ENCODE measurements at regions not wholly inside any gene's neighbourhood (a gene's known extent, or its start where the extent isn't known, plus 50 kb on each side); places are given as distances from the start of the nearest gene placed in this dataset.
"Not testable (repeated sequence)": the region's sequence is repeated elsewhere in the genome, so short reads cannot be mapped to it uniquely, and the experiment has no call there.

DNA sequence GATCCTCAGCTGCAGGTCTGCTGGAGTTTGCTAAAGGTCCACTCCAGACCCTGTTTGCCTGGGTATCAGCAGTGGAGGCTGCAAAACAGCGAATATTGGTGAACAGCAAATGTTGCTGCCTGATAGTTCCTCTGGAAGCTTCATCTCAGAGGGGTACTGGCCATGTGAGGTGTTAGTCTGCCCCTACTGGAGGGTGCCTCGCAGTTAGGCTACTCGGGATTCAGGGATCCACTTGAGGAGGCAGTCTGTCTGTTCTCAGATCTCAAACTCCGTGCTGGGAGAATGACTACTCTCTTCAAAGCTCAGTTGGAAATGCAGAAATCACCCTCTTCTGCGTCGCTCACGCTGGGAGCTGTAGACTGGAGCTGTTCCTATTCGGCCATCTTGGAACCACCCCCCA lies 362.7 kb downstream of the ACTR3B start:
- H2AFZ ChIP-seq (ENCODE audit: low read depth, low read length); H3K27me3 ChIP-seq (ENCODE audit: insufficient read depth, low read length); H3K4me1 ChIP-seq (ENCODE audit: insufficient read depth, low read length); H3K36me3 ChIP-seq (ENCODE audit: insufficient read depth, low read length); H3K9me3 ChIP-seq (ENCODE audit: low read length); H3K4me3 ChIP-seq (ENCODE audit: low read length): not testable (repeated sequence)

DNA sequence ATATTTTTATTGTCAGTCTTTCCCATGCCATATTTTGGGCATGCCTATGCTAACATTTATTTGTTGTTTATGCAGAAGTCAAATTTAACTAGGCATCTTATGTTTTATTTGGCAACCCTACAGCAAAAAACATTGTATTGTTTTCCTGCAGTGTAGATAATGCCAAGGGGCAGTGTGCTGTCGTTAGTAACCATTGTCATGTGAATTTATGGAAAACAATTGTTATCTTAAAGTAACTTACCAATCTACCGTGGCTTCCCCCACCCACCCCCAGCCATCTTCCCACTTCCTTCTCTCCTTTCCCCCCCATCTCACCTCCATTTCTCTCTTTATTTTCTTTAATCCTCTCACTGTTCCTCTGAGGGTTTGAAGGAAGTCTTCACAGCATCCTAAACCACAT lies 370.5 kb downstream of the ACTR3B start:
- Histone ChIP-seq H3K4me1 (ENCODE audit: insufficient read depth, low read length) (no peaks in the 10 kb centered on the region), H2AFZ (ENCODE audit: low read depth, low read length) (no peak overlapping the region), H3K27me3 (ENCODE audit: insufficient read depth, low read length) (no peaks in the 10 kb centered on the region), H3K36me3 (ENCODE audit: insufficient read depth, low read length) (no peaks in the 10 kb centered on the region), H3K4me3 (ENCODE audit: low read length) (no peak overlapping the region), H3K9me3 (ENCODE audit: low read length) (no peaks in the 10 kb centered on the region)

DNA sequence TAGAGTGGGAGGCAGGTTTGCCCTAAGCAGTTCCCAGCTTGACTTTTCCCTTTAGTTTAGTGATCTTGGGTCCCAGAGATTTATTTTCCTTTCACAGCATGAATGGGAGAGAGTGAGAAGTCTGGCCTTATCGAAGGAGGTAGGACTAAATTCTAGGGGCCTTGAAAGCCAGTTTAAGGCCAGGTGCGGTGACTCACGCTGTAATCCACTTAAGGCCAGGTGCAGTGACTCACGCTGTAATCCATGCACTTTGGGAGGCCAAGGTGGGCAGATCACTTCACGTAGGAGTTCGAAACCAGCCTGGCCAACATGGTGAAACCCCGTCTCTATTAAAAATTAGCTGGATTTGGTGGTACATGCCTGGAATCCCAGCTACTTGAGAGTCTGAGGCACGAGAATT lies 392.2 kb downstream of the ACTR3B start:
- Histone ChIP-seq H3K9me3 (ENCODE audit: low read length) (no peaks in the 10 kb centered on the region), H3K4me3 (ENCODE audit: low read length) (no peak overlapping the region), H3K4me1 (ENCODE audit: insufficient read depth, low read length) (no peaks in the 10 kb centered on the region), H3K27me3 (ENCODE audit: insufficient read depth, low read length) (no peaks in the 10 kb centered on the region), H3K36me3 (ENCODE audit: insufficient read depth, low read length) (no peaks in the 10 kb centered on the region), H2AFZ (ENCODE audit: low read depth, low read length) (no peak overlapping the region)

DNA sequence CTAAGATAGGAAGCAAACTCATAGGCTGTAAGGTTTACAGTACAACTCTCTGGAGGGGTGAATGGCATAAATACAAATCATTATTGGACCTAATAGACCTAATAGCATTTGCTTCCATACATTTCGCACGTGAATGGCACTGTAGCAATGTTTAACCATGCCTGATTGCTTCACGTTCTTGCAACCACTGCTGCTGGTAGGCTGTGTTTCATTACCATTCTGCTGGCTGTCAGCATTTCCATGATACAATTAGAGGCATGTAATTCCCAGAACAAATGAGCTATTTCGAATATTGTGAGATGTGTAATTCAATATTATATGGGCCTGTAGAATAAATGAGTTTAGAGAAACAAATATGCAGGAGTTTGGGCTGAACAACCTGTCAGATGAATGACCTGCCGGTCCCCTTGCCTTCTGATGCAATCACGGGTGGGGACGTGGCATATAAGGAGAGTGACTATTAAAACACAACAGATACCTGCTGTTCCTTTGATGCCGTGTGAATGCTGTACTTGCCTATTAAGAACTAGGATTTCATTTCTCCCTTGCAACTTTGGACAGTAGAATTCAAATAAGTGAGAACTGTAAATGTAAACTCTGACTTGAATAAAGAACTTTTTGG lies 393.4 kb downstream of the ACTR3B start:
- Histone ChIP-seq H3K9me3 (ENCODE audit: low read length) (no peaks in the 10 kb centered on the region), H3K4me1 (ENCODE audit: insufficient read depth, low read length) (no peaks in the 10 kb centered on the region), H2AFZ (ENCODE audit: low read depth, low read length) (no peak overlapping the region), H3K36me3 (ENCODE audit: insufficient read depth, low read length) (no peaks in the 10 kb centered on the region), H3K27me3 (ENCODE audit: insufficient read depth, low read length) (no peaks in the 10 kb centered on the region), H3K4me3 (ENCODE audit: low read length) (no peak overlapping the region)

DNA sequence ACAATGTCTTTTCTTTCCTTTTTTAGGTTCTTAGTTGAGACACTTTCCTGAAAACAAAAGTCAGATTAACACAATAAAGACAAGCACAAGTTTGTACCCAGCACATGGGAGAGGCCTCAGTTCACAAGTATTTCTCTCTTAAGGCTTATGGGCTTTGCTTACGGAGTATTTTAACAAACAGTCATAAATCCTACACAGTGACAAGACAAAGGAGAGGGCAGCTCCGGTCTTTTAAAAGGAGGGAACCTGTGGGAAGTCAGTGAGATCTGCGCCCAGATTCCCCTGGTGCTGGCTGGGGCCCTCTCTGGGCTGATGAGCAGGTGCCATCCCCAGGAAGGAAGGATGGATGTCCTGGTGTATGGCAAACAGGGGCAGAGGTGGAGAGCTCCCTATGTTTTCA lies 398.6 kb downstream of the ACTR3B start:
- Histone ChIP-seq H3K27me3 (ENCODE audit: insufficient read depth, low read length) (no peaks in the 10 kb centered on the region), H3K9me3 (ENCODE audit: low read length) (no peaks in the 10 kb centered on the region), H3K36me3 (ENCODE audit: insufficient read depth, low read length) (no peaks in the 10 kb centered on the region), H2AFZ (ENCODE audit: low read depth, low read length) (no peak overlapping the region), H3K4me3 (ENCODE audit: low read length) (no peak overlapping the region), H3K4me1 (ENCODE audit: insufficient read depth, low read length) (no peaks in the 10 kb centered on the region)

DNA sequence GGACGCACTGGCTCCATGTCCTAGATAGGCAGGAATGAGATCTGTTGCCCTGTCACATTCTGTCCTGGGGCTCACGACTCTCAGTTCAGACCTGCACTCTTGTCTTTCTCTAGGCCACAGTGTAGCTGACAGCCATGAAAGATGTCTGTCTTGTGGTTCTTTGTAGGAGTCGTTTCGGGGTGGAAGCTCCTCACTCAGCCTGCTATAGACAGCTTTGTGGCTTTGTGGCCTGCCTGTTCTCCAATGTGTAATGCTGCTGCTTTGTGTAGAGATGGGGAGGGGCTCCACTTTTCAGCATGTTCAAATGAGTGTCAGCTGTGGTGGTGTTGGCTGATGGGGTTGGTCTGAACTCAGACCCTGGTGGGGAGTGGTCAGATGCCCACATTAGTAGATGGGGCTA lies 410.7 kb downstream of the ACTR3B start:
- Histone ChIP-seq H3K9me3 (ENCODE audit: low read length) (no peaks in the 10 kb centered on the region), H3K4me1 (ENCODE audit: insufficient read depth, low read length) (no peaks in the 10 kb centered on the region), H3K27me3 (ENCODE audit: insufficient read depth, low read length) (no peaks in the 10 kb centered on the region), H2AFZ (ENCODE audit: low read depth, low read length) (no peak overlapping the region), H3K36me3 (ENCODE audit: insufficient read depth, low read length) (no peaks in the 10 kb centered on the region), H3K4me3 (ENCODE audit: low read length) (no peak overlapping the region)

DNA sequence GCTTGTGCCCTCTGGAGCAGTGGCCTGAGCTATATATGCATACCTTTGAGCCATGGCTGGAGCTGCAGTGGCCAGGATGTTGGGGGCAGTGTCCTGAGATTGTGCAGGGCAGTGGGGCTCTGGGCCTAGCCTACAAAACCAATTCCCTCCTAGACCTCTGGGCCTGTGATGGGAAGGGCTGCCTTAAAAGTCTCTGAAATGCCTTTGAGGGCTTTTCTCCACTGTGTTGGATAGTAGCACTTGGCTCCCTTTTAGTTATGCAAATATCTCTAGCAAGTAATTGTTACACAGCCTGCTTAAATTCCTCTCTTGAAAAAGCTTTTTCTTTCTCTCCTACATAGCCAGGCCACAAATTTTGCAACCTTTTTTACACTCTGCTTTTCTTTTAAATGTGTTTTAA lies 426.4 kb downstream of the ACTR3B start:
- Histone ChIP-seq H3K9me3 (ENCODE audit: low read length) (no peaks in the 10 kb centered on the region), H3K4me3 (ENCODE audit: low read length) (no peak overlapping the region), H3K36me3 (ENCODE audit: insufficient read depth, low read length) (no peaks in the 10 kb centered on the region), H3K27me3 (ENCODE audit: insufficient read depth, low read length) (no peaks in the 10 kb centered on the region), H3K4me1 (ENCODE audit: insufficient read depth, low read length) (no peaks in the 10 kb centered on the region), H2AFZ (ENCODE audit: low read depth, low read length) (no peak overlapping the region)

DNA sequence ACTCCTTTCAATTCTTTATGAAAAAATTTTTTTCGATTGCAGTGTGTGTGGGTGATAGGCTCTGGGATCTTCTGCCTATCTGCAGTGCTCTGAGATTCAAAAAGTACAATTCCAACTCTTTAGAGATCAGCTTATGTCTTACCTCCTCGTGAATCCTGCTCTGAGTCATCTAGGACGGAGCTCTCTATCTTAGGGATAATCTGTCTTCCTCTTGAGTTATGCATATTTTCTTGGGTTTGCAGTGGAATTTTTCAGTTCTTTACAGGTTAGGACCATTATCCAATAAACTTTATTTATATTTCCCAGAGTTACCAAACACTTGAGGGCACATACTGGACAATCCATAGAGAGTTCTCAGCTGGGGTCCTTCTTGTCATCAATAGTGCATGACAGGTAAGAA lies 428.6 kb downstream of the ACTR3B start:
- Histone ChIP-seq H3K4me1 (ENCODE audit: insufficient read depth, low read length) (no peaks in the 10 kb centered on the region), H3K9me3 (ENCODE audit: low read length) (no peaks in the 10 kb centered on the region), H2AFZ (ENCODE audit: low read depth, low read length) (no peak overlapping the region), H3K36me3 (ENCODE audit: insufficient read depth, low read length) (no peaks in the 10 kb centered on the region), H3K4me3 (ENCODE audit: low read length) (no peak overlapping the region), H3K27me3 (ENCODE audit: insufficient read depth, low read length) (no peaks in the 10 kb centered on the region)

DNA sequence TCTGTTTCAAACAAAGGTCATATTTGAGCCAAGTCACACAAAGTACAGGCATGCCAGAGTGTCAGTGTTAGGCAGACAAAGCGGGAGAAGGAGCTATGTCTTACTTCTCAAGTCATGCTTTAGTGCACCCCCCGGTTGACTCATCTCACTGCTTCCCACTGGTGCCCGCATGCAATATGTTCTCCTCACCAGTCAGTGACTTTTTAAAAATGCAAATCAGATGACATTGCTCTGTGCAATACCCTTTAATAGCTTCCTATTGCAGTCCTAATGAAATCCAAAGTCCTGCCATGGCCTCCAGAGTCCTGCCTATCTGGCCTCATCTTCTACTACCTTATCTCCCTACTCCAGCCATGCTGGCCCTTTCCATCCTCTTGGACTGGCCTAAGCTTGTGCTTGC lies 429.1 kb downstream of the ACTR3B start:
- H3K4me1 ChIP-seq (ENCODE audit: insufficient read depth, low read length): no peaks in the 10 kb centered on the region
- H2AFZ ChIP-seq (ENCODE audit: low read depth, low read length): no peak overlapping the region
- H3K27me3 ChIP-seq (ENCODE audit: insufficient read depth, low read length): no peaks in the 10 kb centered on the region
- no peak overlapping the region for H3K4me3 ChIP-seq (ENCODE audit: low read length)
- H3K9me3 ChIP-seq (ENCODE audit: low read length): no peaks in the 10 kb centered on the region
- H3K36me3 ChIP-seq (ENCODE audit: insufficient read depth, low read length): no peaks in the 10 kb centered on the region

DNA sequence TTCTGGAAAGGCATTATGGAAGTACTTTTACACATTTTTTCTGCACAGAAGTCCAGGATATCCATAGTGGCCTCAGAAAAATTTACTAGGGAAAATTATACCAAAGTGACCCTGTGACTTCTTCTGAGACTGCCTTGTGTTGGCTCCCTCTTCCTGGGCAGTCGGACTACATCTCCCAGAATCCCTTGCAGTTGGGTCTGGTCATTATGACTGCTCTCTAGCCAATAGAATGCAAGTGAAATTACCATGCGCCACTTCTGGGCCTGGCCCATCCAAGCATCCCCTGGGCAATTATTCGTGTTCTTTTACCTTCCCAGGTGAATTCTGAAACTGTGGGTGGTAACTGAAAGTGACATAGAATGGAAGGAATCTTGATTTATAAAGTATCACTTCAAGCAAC lies 430.9 kb downstream of the ACTR3B start:
- no peaks in the 10 kb centered on the region for H3K27me3 ChIP-seq (ENCODE audit: insufficient read depth, low read length)
- H3K4me1 ChIP-seq (ENCODE audit: insufficient read depth, low read length): no peaks in the 10 kb centered on the region
- H3K9me3 ChIP-seq (ENCODE audit: low read length): no peaks in the 10 kb centered on the region
- no peaks in the 10 kb centered on the region for H3K36me3 ChIP-seq (ENCODE audit: insufficient read depth, low read length)
- H3K4me3 ChIP-seq (ENCODE audit: low read length): no peak overlapping the region
- H2AFZ ChIP-seq (ENCODE audit: low read depth, low read length): no peak overlapping the region

DNA sequence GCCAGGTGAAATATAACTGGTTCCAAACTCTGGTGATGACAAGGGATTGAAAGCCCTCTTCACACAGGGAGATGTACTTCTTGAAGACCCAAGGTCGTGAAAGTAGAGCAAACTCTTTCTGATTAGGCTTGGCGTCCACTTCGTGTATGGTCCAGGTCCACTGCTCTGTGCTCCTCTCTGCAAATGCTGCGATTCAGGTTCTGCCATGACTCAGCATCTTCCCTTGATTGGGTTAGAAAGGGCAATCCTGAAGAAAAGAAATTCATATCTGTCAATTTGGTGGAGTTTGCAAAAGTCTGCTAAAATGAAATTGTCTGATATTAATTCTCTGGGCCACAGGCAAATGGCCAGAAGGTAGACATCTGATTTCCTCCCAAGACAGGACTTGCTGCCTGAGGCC lies 431.4 kb downstream of the ACTR3B start:
- no peaks in the 10 kb centered on the region for H3K36me3 ChIP-seq (ENCODE audit: insufficient read depth, low read length)
- H3K4me1 ChIP-seq (ENCODE audit: insufficient read depth, low read length): no peaks in the 10 kb centered on the region
- H3K27me3 ChIP-seq (ENCODE audit: insufficient read depth, low read length): no peaks in the 10 kb centered on the region

DNA sequence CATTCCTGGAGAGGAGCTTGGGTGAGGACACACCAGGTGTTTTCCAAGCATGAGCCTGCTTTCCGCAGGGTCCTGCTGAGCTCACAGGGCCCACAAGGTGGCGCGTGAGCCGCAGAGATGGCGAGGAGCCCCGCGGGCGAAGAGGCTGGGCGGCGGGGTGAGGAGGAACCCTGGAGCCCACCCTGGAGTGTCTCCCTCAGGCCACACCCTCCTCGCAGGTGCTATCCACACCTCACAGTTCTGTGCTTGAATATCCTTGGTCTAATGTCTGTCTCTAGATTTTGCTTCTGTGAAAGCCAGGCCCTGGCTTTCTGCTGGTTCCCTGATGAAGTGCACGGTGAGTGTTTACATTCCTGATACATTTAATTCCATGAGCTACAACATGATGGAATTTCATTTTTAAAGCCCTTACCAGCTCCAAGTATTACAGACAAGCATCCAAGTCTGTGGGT lies 433.6 kb downstream of the ACTR3B start:
- H3K36me3 ChIP-seq (ENCODE audit: insufficient read depth, low read length): no peaks in the 10 kb centered on the region
- no peak overlapping the region for H3K4me3 ChIP-seq (ENCODE audit: low read length)
- no peaks in the 10 kb centered on the region for H3K9me3 ChIP-seq (ENCODE audit: low read length)
- no peaks in the 10 kb centered on the region for H3K27me3 ChIP-seq (ENCODE audit: insufficient read depth, low read length)
- H2AFZ ChIP-seq (ENCODE audit: low read depth, low read length): no peak overlapping the region
- no peaks in the 10 kb centered on the region for H3K4me1 ChIP-seq (ENCODE audit: insufficient read depth, low read length)

More for the DNA sequence above, 431.4 kb downstream of the ACTR3B start:
- no peaks in the 10 kb centered on the region for H3K9me3 ChIP-seq (ENCODE audit: low read length)
- no peak overlapping the region for H3K4me3 ChIP-seq (ENCODE audit: low read length)
- H2AFZ ChIP-seq (ENCODE audit: low read depth, low read length): no peak overlapping the region

DNA sequence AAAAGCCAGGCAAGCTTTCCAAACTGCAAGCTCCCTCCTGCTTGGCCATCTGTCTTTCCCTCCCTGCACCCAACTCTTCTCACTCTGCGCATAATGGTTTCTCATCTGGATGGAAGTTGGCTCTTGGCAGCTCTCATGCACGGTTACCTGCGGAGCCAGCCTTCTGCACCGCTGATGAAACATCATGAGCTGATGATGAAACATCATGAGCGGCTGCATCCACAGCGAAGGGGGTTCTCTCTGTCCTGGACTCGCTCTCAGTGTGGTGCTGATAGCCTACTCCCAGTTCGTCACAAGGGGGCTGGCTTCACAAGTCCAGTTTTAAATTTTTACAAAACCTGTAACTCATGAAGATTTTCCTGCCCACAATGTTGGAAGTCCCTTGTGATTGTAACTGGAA lies 457.5 kb downstream of the ACTR3B start:
- Histone ChIP-seq H3K4me1 (ENCODE audit: insufficient read depth, low read length) (no peaks in the 10 kb centered on the region), H3K36me3 (ENCODE audit: insufficient read depth, low read length) (no peaks in the 10 kb centered on the region)

DNA sequence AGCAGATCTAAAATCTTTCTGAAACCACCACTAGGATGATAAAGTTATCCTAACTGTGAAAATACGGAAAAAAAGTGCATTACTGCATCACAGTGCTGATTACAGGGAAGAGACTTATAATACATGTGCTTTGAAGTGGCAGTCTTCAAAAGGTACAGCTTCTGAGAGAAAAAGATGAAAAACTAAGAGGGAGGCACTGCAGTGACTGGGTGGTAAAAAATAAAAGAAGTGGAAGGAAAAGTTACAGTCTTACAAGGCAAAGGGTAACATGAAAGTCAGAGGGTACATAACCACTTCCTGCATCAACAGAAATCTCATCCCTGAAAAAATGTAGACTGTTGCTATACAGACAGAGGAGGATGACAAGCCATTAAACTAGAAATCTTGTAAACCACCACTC lies 465.3 kb downstream of the ACTR3B start:
- H3K36me3 ChIP-seq (ENCODE audit: insufficient read depth, low read length): no peaks in the 10 kb centered on the region
- no peaks in the 10 kb centered on the region for H3K9me3 ChIP-seq (ENCODE audit: low read length)
- H2AFZ ChIP-seq (ENCODE audit: low read depth, low read length): no peak overlapping the region
- no peaks in the 10 kb centered on the region for H3K4me1 ChIP-seq (ENCODE audit: insufficient read depth, low read length)
- H3K27me3 ChIP-seq (ENCODE audit: insufficient read depth, low read length): no peaks in the 10 kb centered on the region
- H3K4me3 ChIP-seq (ENCODE audit: low read length): no peak overlapping the region

More for the DNA sequence above, 457.5 kb downstream of the ACTR3B start:
- no peaks in the 10 kb centered on the region for H3K9me3 ChIP-seq (ENCODE audit: low read length)
- H3K27me3 ChIP-seq (ENCODE audit: insufficient read depth, low read length): no peaks in the 10 kb centered on the region
- no peak overlapping the region for H3K4me3 ChIP-seq (ENCODE audit: low read length)
- H2AFZ ChIP-seq (ENCODE audit: low read depth, low read length): no peak overlapping the region

All from neuron (in vitro differentiated cells).